Endothelial cell of umbilical vein (primary cell): ENCODE measurements at regions not wholly inside any gene's neighbourhood (a gene's known extent, or its start where the extent isn't known, plus 50 kb on each side); places are given as distances from the start of the nearest gene placed in this dataset.
A peak's percentile ranks its signal among the peaks of the same experiment; 100 is the strongest.

Experiments
- BruUV-seq: library from RNA; stranded (reverse); fragments of 400-500 nt; replicated peaks from 2 replicates; lab custom pipeline; 2021; lab: Mats Ljungman, UMichigan
- CTCF ChIA-PET: fragments of 300-600, 350-600 bp; sonication (Branson Sonifier 250); formaldehyde crosslinking; loops from one replicate; lab custom pipeline; 2021; ENCODE audit warnings: antibody characterized with exemption, inconsistent platforms; lab: Charles Lee
- POLR2A ChIA-PET: fragments of 300-600, 350-600 bp; sonication (Branson Sonifier 250); formaldehyde crosslinking; loops from one replicate; lab custom pipeline; 2021; ENCODE audit warnings: antibody characterized with exemption, inconsistent platforms; lab: Charles Lee
- DNase-seq: peaks from one replicate; pipeline ENCODE4 v3.0.0-alpha.2; 2011; ENCODE audit warnings: low read depth, low spot score
- FAIRE-seq: peaks from 2 replicates; lab custom pipeline; 2011; peaks lifted over from hg19 to GRCh38; lab: Jason Lieb, UNC
- H2AFZ ChIP-seq: 2 replicates; pipeline ENCODE4 v1.6.0; 2012; ENCODE audit warnings: low read depth, low read length, control low read depth, inconsistent platforms
- H3K27ac ChIP-seq: 2 replicates; pipeline ENCODE4 v1.5.1; 2011; ENCODE audit warnings: low read depth, mild to moderate bottlenecking, control low read depth, low read length, moderate library complexity; ENCODE audit not compliant: insufficient read depth
- H3K27me3 ChIP-seq, 2 experiments: 2 replicates each; pipeline versions ENCODE4 v1.6.0 to v1.6.1; 2011; ENCODE audit warnings: low read length in 2 of 2, mixed read lengths in 1 of 2; ENCODE audit not compliant: control insufficient read depth in 2 of 2, insufficient read depth in 2 of 2
- H3K36me3 ChIP-seq, 2 experiments: 2 replicates in 1 of 2; 3 replicates in 1 of 2; pipeline ENCODE4 v1.5.1; 2011; ENCODE audit warnings: low read length in 2 of 2, mild to moderate bottlenecking in 1 of 2, moderate library complexity in 1 of 2; ENCODE audit not compliant: control insufficient read depth in 2 of 2, insufficient read depth in 2 of 2; ENCODE audit errors: extremely low read depth in 1 of 2
- H3K4me1 ChIP-seq: 3 replicates; pipeline ENCODE4 v1.5.1; 2011; ENCODE audit warnings: mild to moderate bottlenecking, low read length; ENCODE audit not compliant: control insufficient read depth, insufficient read depth; ENCODE audit errors: extremely low read depth
- H3K4me2 ChIP-seq: 2 replicates; pipeline ENCODE4 v1.6.1; 2011; ENCODE audit warnings: low read length, control low read depth, mixed read lengths; ENCODE audit not compliant: insufficient read depth
- H3K4me3 ChIP-seq, 3 experiments: fragments of 200-600 bp in 1 of 3; sonication (generic), shearing (Covaris generic) in 1 of 3; replicated peaks in 1 of 3; 2 replicates each; pipeline ENCODE4 v1.5.1; 2011 to 2016; ENCODE audit warnings: control low read depth in 3 of 3, low read length in 3 of 3, mild to moderate bottlenecking in 2 of 3, inconsistent platforms in 1 of 3, low read depth in 1 of 3, moderate library complexity in 1 of 3; ENCODE audit not compliant: insufficient read depth in 1 of 3
- H3K79me2 ChIP-seq: 2 replicates; pipeline ENCODE4 v1.6.0; 2012; ENCODE audit warnings: low read length, inconsistent platforms; ENCODE audit not compliant: control insufficient read depth, insufficient read depth
- H3K9ac ChIP-seq: replicated peaks from 2 replicates; pipeline ENCODE3; 2011; ENCODE audit warnings: low read length, control low read depth; ENCODE audit not compliant: insufficient read depth; ENCODE audit errors: extremely low read depth
- H3K9me1 ChIP-seq: replicated peaks from 3 replicates; pipeline ENCODE4 v1.6.0; 2011; ENCODE audit warnings: mild to moderate bottlenecking, low read length; ENCODE audit not compliant: control insufficient read depth, insufficient read depth; ENCODE audit errors: extremely low read depth
- H3K9me3 ChIP-seq: replicated peaks from 2 replicates; pipeline ENCODE4 v1.5.1; 2012; ENCODE audit warnings: low read length, inconsistent platforms; ENCODE audit not compliant: control insufficient read depth, insufficient read depth
- H4K20me1 ChIP-seq: replicated peaks from 2 replicates; pipeline ENCODE3; 2011; ENCODE audit warnings: mild to moderate bottlenecking, low read length; ENCODE audit not compliant: control insufficient read depth, insufficient read depth; ENCODE audit errors: extremely low read depth
- EZH2 ChIP-seq: IDR thresholded peaks from 2 replicates; pipeline ENCODE4 v1.6.1; 2012; ENCODE audit warnings: borderline replicate concordance, low read depth, mild to moderate bottlenecking, moderate library complexity, low read length, inconsistent platforms; ENCODE audit not compliant: severe bottlenecking
- FOS ChIP-seq: IDR thresholded peaks from 2 replicates; pipeline ENCODE4 v1.6.1; 2011; ENCODE audit warnings: mild to moderate bottlenecking, low read length, moderate library complexity, borderline replicate concordance; ENCODE audit not compliant: insufficient read depth
- GATA2 ChIP-seq: IDR thresholded peaks from 2 replicates; pipeline ENCODE4 v1.7.0; 2011; ENCODE audit warnings: low read depth, mild to moderate bottlenecking, moderate library complexity, mixed read lengths, low read length; ENCODE audit not compliant: insufficient read length, insufficient read depth
- JUN ChIP-seq: IDR thresholded peaks from 2 replicates; pipeline ENCODE4 v1.6.1; 2011; ENCODE audit warnings: borderline replicate concordance, low read depth; ENCODE audit not compliant: insufficient read length, insufficient read depth
- MYC ChIP-seq: IDR thresholded peaks from one replicate; pipeline ENCODE4 v1.6.1; 2011; ENCODE audit warnings: mild to moderate bottlenecking, low read depth, low read length
- POLR2A ChIP-seq: IDR thresholded peaks from 2 replicates; pipeline ENCODE4 v1.6.1; 2012; ENCODE audit warnings: low read depth, mild to moderate bottlenecking, control low read depth, low read length
- POLR2AphosphoS5 ChIP-seq: IDR thresholded peaks from 2 replicates; pipeline ENCODE4 v1.6.1; 2012; ENCODE audit warnings: low read depth, mild to moderate bottlenecking, control low read depth, low read length, moderate library complexity; ENCODE audit not compliant: insufficient read depth
- dilution Hi-C: fragments of 300-500 bp; cut with MboI; formaldehyde crosslinking; loops from one replicate; pipeline ENCODE4 v1.15.0; 2019; ENCODE audit warnings: low sequenced_read_pairs; ENCODE audit not compliant: extremely low pct_ligation_motif_present
- intact Hi-C: fragments of 100-400 bp; cut with micrococcal nuclease; formaldehyde crosslinking; loops from one replicate; pipeline ENCODE4 v1.10.0; 2022
- TF ChIP-seq, protein P1 (sequence below), 2 donors: IDR thresholded peaks; 1 replicate in 1 of 2; 2 replicates in 1 of 2; pipeline ENCODE4 v1.5.1; 2011; ENCODE audit warnings: low read length in 2 of 2, mild to moderate bottlenecking in 2 of 2, moderate library complexity in 2 of 2, control low read depth in 1 of 2, inconsistent platforms in 1 of 2, low read depth in 1 of 2; ENCODE audit not compliant: insufficient read depth in 1 of 2; ENCODE audit errors: extremely low read depth in 1 of 2
- TF ChIP-seq, protein P2 (sequence below): IDR thresholded peaks from 2 replicates; pipeline ENCODE4 v1.6.1; 2011; ENCODE audit not compliant: insufficient read depth, insufficient read length

DNA sequence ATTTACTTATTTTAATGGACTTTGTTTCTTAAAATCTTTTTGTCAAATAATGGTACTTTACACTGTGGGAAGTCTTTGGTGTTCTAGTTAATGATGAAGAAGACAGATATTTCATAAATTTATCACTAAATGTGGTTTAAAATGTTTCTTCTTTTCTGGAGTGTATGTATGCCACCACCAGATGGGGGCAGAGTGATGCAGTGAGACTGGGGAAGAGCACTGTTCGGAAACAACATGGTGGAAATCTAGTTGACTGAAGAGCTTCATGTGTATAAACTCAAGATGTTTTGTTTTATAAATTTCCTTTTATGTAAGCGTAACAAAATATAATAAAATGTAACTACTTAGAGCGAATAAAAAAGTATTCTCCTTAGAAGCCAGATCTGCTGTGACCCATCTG, 195.1 kb downstream of the KCNE4 start:
- FAIRE-seq = no peak
- POLR2A ChIA-PET = no interaction called here
- no peaks in the 10 kb centered on the region for H4K20me1 ChIP-seq
- no peaks in the 10 kb centered on the region for H3K79me2 ChIP-seq
- H3K27ac ChIP-seq = no peak overlapping the region
- H3K27me3 ChIP-seq = no peaks in the 10 kb centered on the region
- H2AFZ ChIP-seq = no peak overlapping the region
- no peaks in the 10 kb centered on the region for H3K9me3 ChIP-seq
- dilution Hi-C loops (no loop called here), intact Hi-C loops (loop anchor here (1.0 to 10.0 kb wide), 2 partner anchors 368 to 551 kb away; no protein-coding TSS in a partner anchor)
- TF ChIP-seq, protein P1, sequence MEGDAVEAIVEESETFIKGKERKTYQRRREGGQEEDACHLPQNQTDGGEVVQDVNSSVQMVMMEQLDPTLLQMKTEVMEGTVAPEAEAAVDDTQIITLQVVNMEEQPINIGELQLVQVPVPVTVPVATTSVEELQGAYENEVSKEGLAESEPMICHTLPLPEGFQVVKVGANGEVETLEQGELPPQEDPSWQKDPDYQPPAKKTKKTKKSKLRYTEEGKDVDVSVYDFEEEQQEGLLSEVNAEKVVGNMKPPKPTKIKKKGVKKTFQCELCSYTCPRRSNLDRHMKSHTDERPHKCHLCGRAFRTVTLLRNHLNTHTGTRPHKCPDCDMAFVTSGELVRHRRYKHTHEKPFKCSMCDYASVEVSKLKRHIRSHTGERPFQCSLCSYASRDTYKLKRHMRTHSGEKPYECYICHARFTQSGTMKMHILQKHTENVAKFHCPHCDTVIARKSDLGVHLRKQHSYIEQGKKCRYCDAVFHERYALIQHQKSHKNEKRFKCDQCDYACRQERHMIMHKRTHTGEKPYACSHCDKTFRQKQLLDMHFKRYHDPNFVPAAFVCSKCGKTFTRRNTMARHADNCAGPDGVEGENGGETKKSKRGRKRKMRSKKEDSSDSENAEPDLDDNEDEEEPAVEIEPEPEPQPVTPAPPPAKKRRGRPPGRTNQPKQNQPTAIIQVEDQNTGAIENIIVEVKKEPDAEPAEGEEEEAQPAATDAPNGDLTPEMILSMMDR (IDR thresholded peaks at IDR 0.05; ENCODE audit: extremely low read depth in 1 of 2, insufficient read depth in 1 of 2, low read depth in 1 of 2, low read length in 2 of 2) = peak; percentile 16 to 33
- TF ChIP-seq, protein P2, sequence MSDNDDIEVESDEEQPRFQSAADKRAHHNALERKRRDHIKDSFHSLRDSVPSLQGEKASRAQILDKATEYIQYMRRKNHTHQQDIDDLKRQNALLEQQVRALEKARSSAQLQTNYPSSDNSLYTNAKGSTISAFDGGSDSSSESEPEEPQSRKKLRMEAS = no peak
- H3K36me3 ChIP-seq = no peaks in the 10 kb centered on the region
- no peaks in the 10 kb centered on the region for H3K9me1 ChIP-seq
- H3K4me3 ChIP-seq = no peak overlapping the region
- DNase-seq = peak; percentile 40
- H3K9ac ChIP-seq = no peak overlapping the region
- no peak overlapping the region for H3K4me2 ChIP-seq
- H3K4me1 ChIP-seq = no peaks in the 10 kb centered on the region
- no TSS peak for BruUV-seq
- CTCF ChIA-PET = interaction anchor here (0.6 to 3.9 kb wide), 21 partner anchors 9 to 613 kb away, joined by 3 to 52 read pairs (median 4); partner anchors contain the start of gene SCG2

DNA sequence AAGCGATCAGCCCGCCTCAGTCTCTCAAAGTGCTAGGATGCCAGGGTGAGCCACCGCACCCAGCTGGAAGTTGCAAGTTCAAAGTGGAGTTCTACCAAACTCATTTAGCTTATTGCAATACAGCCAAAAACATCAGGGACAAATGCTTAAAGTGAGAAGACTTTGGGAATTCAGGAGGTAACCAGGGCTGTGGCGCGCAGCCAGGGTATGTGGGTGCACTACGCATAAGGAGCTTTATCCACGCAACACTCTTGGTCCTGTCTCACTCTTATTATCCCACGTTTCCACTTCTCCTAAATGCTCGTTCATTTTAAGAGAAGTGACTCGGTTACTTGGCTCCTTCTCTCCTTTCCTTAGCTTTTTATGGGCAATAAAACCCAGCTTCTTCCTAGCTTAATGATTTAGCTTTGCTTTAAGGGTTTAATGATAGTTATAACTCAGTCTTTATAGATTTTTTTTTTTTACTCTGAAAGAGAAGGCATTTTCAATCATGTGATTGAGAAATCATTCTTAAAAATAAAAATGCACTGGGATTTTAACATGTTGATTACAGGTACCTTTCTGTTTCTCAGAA, 199.8 kb downstream of the KCNE4 start:
- Histone ChIP-seq H3K4me3 (no peak overlapping the region), H2AFZ (no peak overlapping the region), H3K36me3 (no peaks in the 10 kb centered on the region), H3K27me3 (peaks cover 0 to 2% of the 10 kb centered on the region in 2 experiments), H4K20me1 (no peaks in the 10 kb centered on the region), H3K4me2 (no peak overlapping the region), H3K79me2 (no peaks in the 10 kb centered on the region), H3K9ac (no peak overlapping the region), H3K9me3 (no peaks in the 10 kb centered on the region), H3K27ac (no peak overlapping the region), H3K9me1 (no peaks in the 10 kb centered on the region), H3K4me1 (no peaks in the 10 kb centered on the region)
- dilution Hi-C loops (no loop called here), intact Hi-C loops (no loop called here)
- TF ChIP-seq EZH2 (no peak), JUN (no peak), MYC (no peak), POLR2AphosphoS5 (no peak), GATA2 (no peak), FOS (no peak), POLR2A (no peak)
- TF ChIP-seq, protein P1 (IDR thresholded peaks at IDR 0.05; ENCODE audit: extremely low read depth in 1 of 2, insufficient read depth in 1 of 2, low read depth in 1 of 2, low read length in 2 of 2) = no peak
- TF ChIP-seq, protein P2 = no peak
- DNase-seq = no peak
- POLR2A ChIA-PET = no interaction called here
- CTCF ChIA-PET = no interaction called here
- FAIRE-seq = no peak
- no TSS peak for BruUV-seq
